ENCODE measurements at regions not wholly inside any gene's neighbourhood (a gene's known extent, or its start where the extent isn't known, plus 50 kb on each side); places are given as distances from the start of the nearest gene placed in this dataset.

GRCh38 chr4:81785338-81785737 lies 313.6 kb upstream of the RASGEF1B start:
- TF ChIP-seq EP300 (conservative IDR thresholded peaks at IDR 0.05; ENCODE audit: poor library complexity, severe bottlenecking) (no peak), CTCF (IDR thresholded peaks at IDR 0.05; ENCODE audit: poor library complexity, severe bottlenecking) (no peak), TAF1 (IDR thresholded peaks at IDR 0.05; ENCODE audit: low read depth) (no peak), POLR2AphosphoS5 (IDR thresholded peaks at IDR 0.05) (no peak), EZH2 (IDR thresholded peaks at IDR 0.05; ENCODE audit: borderline replicate concordance, insufficient read depth, low read length, poor library complexity, severe bottlenecking) (no peak), RAD21 (conservative IDR thresholded peaks at IDR 0.05) (no peak), SMC3 (conservative IDR thresholded peaks at IDR 0.05; ENCODE audit: poor library complexity) (no peak)
- TF ChIP-seq, protein P1, sequence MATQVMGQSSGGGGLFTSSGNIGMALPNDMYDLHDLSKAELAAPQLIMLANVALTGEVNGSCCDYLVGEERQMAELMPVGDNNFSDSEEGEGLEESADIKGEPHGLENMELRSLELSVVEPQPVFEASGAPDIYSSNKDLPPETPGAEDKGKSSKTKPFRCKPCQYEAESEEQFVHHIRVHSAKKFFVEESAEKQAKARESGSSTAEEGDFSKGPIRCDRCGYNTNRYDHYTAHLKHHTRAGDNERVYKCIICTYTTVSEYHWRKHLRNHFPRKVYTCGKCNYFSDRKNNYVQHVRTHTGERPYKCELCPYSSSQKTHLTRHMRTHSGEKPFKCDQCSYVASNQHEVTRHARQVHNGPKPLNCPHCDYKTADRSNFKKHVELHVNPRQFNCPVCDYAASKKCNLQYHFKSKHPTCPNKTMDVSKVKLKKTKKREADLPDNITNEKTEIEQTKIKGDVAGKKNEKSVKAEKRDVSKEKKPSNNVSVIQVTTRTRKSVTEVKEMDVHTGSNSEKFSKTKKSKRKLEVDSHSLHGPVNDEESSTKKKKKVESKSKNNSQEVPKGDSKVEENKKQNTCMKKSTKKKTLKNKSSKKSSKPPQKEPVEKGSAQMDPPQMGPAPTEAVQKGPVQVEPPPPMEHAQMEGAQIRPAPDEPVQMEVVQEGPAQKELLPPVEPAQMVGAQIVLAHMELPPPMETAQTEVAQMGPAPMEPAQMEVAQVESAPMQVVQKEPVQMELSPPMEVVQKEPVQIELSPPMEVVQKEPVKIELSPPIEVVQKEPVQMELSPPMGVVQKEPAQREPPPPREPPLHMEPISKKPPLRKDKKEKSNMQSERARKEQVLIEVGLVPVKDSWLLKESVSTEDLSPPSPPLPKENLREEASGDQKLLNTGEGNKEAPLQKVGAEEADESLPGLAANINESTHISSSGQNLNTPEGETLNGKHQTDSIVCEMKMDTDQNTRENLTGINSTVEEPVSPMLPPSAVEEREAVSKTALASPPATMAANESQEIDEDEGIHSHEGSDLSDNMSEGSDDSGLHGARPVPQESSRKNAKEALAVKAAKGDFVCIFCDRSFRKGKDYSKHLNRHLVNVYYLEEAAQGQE (IDR thresholded peaks at IDR 0.05; ENCODE audit: borderline replicate concordance), result no peak
